HG03460 (cell line): ENCODE measurements at regions not wholly inside any gene's neighbourhood (a gene's known extent, or its start where the extent isn't known, plus 50 kb on each side); places are given as distances from the start of the nearest gene placed in this dataset.
"Not testable (repeated sequence)": the region's sequence is repeated elsewhere in the genome, so short reads cannot be mapped to it uniquely, and the experiment has no call there.

Source experiments
- ATAC-seq: cut with Tn5 transposase; IDR thresholded peaks from one replicate; pipeline ENCODE4 v1.9.1; 2021; ENCODE audit not compliant: unreplicated experiment

GRCh38 chr10:120109725-120110124, 217.2 kb downstream of the SEC23IP start:
- not testable (repeated sequence) for ATAC-seq

- no peak for ATAC-seq
Measured at GRCh38 chr10:120110196-120110595, 217.7 kb downstream of the SEC23IP start.

DNA sequence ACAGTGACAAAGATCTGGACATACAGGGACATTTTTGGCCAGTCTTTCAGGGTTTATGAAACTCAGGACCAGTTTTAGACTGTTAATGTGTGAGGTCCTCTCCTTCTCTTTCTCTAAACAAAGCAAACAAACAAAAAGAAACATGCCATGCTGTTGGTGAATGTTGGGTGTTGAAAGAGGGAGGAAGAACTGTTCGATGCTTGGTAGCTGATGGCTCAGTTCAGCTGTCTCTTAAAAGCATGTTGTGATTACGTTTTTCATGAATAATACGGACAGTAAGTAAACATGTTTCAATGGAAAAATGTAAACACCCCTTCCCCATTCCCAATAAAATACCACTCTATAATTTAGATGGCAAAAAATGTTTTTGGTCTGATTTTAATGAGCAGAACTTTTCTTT, 219.1 kb downstream of the SEC23IP start:
- ATAC-seq, result no peak

DNA sequence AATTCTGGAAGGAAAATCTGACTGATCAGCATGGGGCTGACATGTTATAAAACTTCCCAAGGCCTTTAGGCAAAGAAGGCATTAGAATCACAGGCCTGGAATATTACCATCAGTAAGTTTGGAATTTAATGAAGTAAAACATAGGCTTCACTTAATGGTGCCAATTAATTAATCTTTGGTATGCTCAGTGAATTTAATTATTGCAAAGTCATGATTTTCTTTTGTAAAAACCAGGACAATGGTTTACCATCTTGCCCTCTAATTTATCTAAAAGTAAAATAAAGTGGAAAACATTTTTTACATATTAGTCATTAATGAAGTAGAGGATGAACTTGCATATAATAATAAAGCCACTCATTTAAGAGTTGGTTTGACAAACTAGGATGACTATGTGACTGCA, 220.3 kb downstream of the SEC23IP start:
- no peak for ATAC-seq

- no peak for ATAC-seq
Measured at GRCh38 chr10:120115959-120116358, 223.4 kb downstream of the SEC23IP start.

- ATAC-seq, result no peak
Measured at GRCh38 chr10:120121768-120122167, 229.2 kb downstream of the SEC23IP start.

DNA sequence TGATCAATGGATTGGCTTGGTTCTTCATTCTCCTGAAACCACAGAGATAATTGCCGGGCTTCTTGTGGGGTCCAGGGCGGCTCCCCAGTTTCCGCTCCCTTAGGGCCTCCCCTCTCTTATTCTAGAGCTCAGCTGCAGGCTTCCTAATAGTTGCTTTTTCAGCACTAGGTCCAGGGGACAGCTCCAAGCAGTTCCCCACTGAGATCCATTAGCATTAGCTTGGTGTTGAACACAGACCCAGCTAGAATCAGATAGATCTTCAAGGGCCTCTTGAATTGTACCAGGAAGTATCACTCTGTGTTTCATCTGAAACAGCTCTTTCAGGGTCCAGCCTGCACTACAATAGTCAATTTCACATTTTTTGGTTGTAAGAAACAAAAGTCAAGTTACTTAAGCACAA, 238.7 kb downstream of the SEC23IP start:
- no peak for ATAC-seq

- no peak for ATAC-seq
Measured at GRCh38 chr10:120132811-120133210, 240.3 kb downstream of the SEC23IP start.

- no peak for ATAC-seq
Measured at GRCh38 chr10:120138689-120139088, 246.2 kb downstream of the SEC23IP start.

DNA sequence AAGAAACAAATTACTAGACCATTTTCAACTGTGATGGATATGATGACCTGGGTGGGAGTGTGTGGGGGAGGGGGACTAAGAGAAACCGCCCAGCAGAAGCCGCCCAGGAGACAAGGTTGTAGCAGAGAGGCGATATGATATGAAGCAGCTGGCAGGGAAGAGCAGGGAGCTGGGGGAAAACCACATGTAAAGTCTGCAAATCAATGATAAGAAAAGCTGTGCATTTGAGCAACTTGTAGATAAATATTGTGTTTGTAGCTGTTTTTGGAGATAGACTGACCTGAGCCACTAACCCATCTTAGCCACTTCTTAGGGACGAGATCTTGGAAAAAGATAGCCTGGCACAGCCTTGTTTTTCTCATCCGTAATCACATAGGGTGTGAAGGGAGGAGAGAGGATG, 252.6 kb downstream of the SEC23IP start:
- ATAC-seq, result no peak

- ATAC-seq, result no peak
Measured at GRCh38 chr10:120156614-120157274, 264.2 kb downstream of the SEC23IP start.

DNA sequence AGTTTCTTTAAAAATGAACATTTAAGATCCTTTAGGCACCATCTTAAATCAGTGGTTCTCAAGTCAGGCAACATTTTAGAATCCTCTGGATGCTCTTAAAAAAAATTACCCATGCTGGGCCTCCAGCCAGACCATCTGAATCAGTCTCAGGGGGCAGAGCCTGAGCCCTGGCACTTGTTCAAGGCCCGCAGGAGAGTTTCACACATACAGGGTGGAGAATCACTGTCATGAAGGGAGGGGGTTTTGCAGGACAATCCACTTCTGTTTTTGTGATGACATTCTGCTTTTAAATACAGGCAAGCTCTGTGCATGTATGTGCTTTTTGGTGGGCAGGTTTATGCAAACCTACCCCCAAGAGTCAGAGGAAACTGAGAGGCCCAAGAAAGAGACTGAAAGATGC, 268.6 kb downstream of the SEC23IP start:
- ATAC-seq, result no peak

- no peak for ATAC-seq
Measured at GRCh38 chr10:120162471-120162870, 269.9 kb downstream of the SEC23IP start.

- ATAC-seq, result no peak
Measured at GRCh38 chr10:120172356-120172755, 279.8 kb downstream of the SEC23IP start.

DNA sequence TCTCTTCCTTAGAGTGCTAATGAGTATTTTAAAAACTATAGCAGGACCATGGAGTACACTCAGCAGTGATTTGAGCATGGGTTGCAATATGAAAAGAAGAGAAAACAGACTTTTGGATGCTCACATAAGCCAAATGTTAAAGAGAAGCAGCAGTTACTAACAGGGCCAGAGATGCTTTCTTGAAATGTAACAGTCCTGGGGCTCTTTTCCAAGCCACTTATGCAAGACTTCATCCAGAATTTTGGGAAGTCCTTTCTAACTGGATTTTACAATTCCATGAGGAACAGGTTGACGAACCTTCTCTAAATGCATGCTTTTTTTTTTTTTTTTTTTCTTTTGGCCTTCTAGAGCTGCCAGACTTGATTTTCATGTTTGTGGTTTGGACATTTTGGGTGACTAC, 282.0 kb downstream of the SEC23IP start:
- no peak for ATAC-seq

DNA sequence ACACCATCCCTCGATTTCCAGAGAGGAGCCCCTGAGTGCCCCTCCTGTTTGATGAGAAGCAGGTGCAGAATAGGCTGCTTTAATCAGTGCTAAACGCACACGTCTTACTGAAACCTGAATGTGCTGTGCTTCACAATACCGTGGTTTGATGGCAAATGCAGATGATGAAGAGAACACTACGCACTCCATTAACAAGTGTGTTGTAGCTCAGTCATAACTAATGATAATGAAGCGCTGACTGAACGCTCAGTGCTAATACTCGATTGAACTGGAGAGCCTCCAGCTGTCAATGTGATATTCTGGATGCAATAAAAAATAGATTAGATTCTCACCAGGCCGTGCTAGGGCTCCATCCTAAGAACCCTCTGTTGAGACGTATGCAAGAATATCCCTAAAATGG, 279.7 kb upstream of the PLPP4 start:
- ATAC-seq, result no peak

- no peak for ATAC-seq
Measured at GRCh38 chr10:120180160-120180559, 276.9 kb upstream of the PLPP4 start.

GRCh38 chr10:120181154-120181553, 275.9 kb upstream of the PLPP4 start:
- no peak for ATAC-seq

DNA sequence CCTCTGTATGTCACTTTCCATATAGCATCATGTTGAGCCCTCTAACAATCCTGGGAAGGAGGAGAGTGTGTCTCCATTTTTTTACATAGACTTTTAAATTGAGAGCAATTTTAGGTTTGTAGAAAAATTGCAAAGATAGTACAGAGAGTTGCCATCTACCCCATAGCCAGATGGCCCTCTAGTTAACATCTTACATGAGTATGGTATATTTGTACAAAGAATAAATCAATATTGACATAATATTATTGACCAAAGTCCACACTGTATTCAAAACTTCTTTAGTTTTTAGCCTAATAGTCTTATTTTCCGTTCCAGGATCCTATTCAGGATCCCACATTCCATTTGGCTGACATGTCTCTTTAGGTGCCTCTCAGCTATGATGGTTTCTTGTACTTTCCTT, 274.6 kb upstream of the PLPP4 start:
- ATAC-seq, result no peak

DNA sequence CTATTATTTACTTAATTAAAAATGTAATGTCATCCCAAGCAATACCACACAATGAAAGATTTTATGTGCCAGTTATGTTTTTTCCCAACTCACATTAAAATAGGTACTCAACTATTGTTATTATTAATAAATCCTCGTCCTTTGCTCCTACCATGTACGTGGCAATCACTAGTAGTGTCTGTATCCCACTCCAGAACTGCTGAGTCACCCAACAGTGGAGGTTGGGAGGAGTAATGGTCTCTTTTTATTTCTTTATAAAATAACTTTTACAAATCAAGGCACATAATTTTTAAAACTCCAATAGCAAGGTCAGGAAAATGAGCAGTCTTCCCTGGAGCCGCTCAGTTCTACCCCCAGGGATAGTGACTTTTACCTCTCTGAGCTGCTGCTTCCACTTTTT, 273.5 kb upstream of the PLPP4 start:
- no peak for ATAC-seq

DNA sequence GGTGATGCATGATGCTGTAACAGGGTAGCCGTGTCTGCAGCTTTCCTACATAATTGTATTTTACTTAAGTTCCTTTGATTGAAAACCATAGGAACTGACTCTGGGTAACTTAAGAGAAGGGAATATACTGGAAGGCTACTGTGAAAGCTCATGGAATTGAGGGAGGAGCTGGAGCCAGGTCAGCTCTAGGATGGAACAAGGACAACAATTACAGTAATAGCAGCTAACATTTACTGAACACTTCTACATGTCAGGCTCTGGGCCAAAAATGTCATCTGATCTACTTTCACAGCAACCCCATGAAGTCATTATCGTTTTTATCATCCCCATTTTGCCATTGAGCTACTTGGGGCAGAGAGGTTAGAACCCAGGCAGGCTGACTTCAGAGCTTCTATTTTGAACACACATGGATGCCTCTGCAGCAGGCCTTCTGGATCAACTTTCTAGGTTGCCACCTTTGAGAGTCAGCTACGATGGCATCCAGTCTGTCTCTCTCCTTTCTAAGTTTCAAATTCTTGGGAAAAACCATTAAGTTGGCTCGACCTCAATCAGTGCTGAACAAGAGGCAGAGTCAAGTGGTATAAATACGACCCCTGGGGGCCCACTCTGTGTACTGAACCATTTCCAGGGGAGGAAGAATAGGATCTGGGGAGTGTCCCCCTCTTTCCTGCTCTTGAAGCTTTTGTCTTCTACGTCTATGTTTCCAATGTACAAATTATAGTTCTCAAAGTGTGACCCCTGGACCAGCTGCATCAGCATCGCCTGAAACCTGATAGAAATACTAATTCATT, 272.3 kb upstream of the PLPP4 start:
- ATAC-seq, result no peak

DNA sequence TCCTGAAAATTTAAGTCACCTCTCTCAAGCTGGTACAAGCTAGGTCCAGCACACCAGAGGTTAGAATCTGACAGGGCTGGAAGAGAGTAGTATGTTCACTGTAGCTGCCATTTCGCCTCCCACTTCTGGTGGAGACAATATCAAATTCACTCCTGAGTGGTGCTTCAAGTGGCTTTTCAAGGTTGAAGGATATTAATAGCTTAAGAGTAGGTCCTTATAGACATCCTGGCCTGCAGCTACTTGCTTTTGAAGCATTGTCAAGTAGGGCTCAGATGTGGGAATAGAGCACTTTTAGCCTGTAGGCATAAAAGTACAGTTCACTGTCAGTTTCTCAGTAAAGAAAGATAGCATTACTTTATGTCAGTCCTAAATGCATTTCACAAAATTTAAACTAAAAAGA, 270.5 kb upstream of the PLPP4 start:
- no peak for ATAC-seq

- not testable (repeated sequence) for ATAC-seq
Measured at GRCh38 chr10:120187168-120187567, 269.9 kb upstream of the PLPP4 start.
